Astrocyte (in vitro differentiated cells and primary cell): ENCODE measurements at regions not wholly inside any gene's neighbourhood (a gene's known extent, or its start where the extent isn't known, plus 50 kb on each side); places are given as distances from the start of the nearest gene placed in this dataset.

Source experiments
- CTCF ChIP-seq: IDR thresholded peaks from 2 replicates; pipeline ENCODE4 v1.5.1; 2011; ENCODE audit warnings: low read depth, mild to moderate bottlenecking, inconsistent platforms, low read length, moderate library complexity; ENCODE audit not compliant: insufficient read depth
- EZH2 ChIP-seq: IDR thresholded peaks from 2 replicates; pipeline ENCODE4 v1.6.1; 2012; ENCODE audit warnings: mild to moderate bottlenecking, low read length, inconsistent platforms; ENCODE audit not compliant: insufficient read depth

- TF ChIP-seq CTCF: no peak
- no peak for TF ChIP-seq EZH2
These were observed 241.2 kb upstream of the NCKAP5 start for GRCh38 chr2:133809485-133809884.
